ENCODE measurements at regions not wholly inside any gene's neighbourhood (a gene's known extent, or its start where the extent isn't known, plus 50 kb on each side); places are given as distances from the start of the nearest gene placed in this dataset.
"Not testable (repeated sequence)": the region's sequence is repeated elsewhere in the genome, so short reads cannot be mapped to it uniquely, and the experiment has no call there.

- DNase-seq (ENCODE audit: low spot score): no peak
These were observed 66.9 kb downstream of the FOXL3 start for GRCh38 chr7:356691-357462.

GRCh38 chr7:357531-358209, 67.7 kb downstream of the FOXL3 start:
- DNase-seq (ENCODE audit: low spot score): no peak

- no peak for DNase-seq (ENCODE audit: low spot score)
These were observed 68.4 kb downstream of the FOXL3 start for GRCh38 chr7:358352-358751.

GRCh38 chr7:359226-359765, 69.3 kb downstream of the FOXL3 start:
- no peak for DNase-seq (ENCODE audit: low spot score)

- DNase-seq (ENCODE audit: low spot score): no peak
These were observed 69.9 kb downstream of the FOXL3 start for GRCh38 chr7:359766-360361.

GRCh38 chr7:360454-361100, 70.6 kb downstream of the FOXL3 start:
- DNase-seq (ENCODE audit: low spot score): no peak

GRCh38 chr7:361182-361581, 71.2 kb downstream of the FOXL3 start:
- DNase-seq (ENCODE audit: low spot score): not testable (repeated sequence)

GRCh38 chr7:361680-362401, 71.9 kb downstream of the FOXL3 start:
- no peak for DNase-seq (ENCODE audit: low spot score)

GRCh38 chr7:362402-363096, 72.6 kb downstream of the FOXL3 start:
- no peak for DNase-seq (ENCODE audit: low spot score)

GRCh38 chr7:363626-364025, 73.7 kb downstream of the FOXL3 start:
- DNase-seq (ENCODE audit: low spot score): no peak

GRCh38 chr7:364536-364935, 74.6 kb downstream of the FOXL3 start:
- no peak for DNase-seq (ENCODE audit: low spot score)

- DNase-seq (ENCODE audit: low spot score): no peak
These were observed 75.6 kb downstream of the FOXL3 start for GRCh38 chr7:365593-365992.

GRCh38 chr7:366161-366803, 76.3 kb downstream of the FOXL3 start:
- DNase-seq (ENCODE audit: low spot score): no peak

GRCh38 chr7:367351-367901, 77.5 kb downstream of the FOXL3 start:
- DNase-seq (ENCODE audit: low spot score): no peak

- peak; percentile 86 for DNase-seq (ENCODE audit: low spot score)
These were observed 78.9 kb downstream of the FOXL3 start for GRCh38 chr7:368651-369475.

GRCh38 chr7:369476-370258, 79.7 kb downstream of the FOXL3 start:
- no peak for DNase-seq (ENCODE audit: low spot score)

GRCh38 chr7:370259-370625, 80.3 kb downstream of the FOXL3 start:
- DNase-seq (ENCODE audit: low spot score): no peak

GRCh38 chr7:370775-371118, 80.8 kb downstream of the FOXL3 start:
- DNase-seq (ENCODE audit: low spot score): no peak

Measured in ureter (tissue), 1 donor.